Heart left ventricle (tissue), 16 donors: ENCODE measurements at regions not wholly inside any gene's neighbourhood (a gene's known extent, or its start where the extent isn't known, plus 50 kb on each side); places are given as distances from the start of the nearest gene placed in this dataset.

Source experiments
- ATAC-seq, 4 donors: fragments of 200-7000 bp; cut with Tn5 transposase; one replicate each; pipeline ENCODE4 v1.9.1; 2020 to 2022; ENCODE audit warnings: moderate library complexity in 4 of 4, mild to moderate bottlenecking in 3 of 4, moderate number of reproducible peaks in 1 of 4
- DNase-seq, 5 donors: peaks; one replicate each; pipeline ENCODE4 v3.0.0-alpha.2; 2020
- H3K27ac ChIP-seq, 12 donors: fragments of 200-600 bp; sonication (generic) in 4 of 12; one replicate each; pipeline versions ENCODE4 v1.5.0 to v1.8.0; 2016 to 2022; ENCODE audit warnings: mild to moderate bottlenecking in 2 of 12
- H3K27me3 ChIP-seq, 9 donors: fragments of 200-600 bp; sonication (generic) in 2 of 9; one replicate each; pipeline versions ENCODE4 v1.5.1 to v1.8.0; 2016 to 2022; ENCODE audit warnings: mild to moderate bottlenecking in 3 of 9
- H3K36me3 ChIP-seq, 9 donors: fragments of 200-600 bp; sonication (generic) in 2 of 9; one replicate each; pipeline versions ENCODE4 v1.5.0 to v1.8.0; 2018 to 2022; ENCODE audit warnings: mild to moderate bottlenecking in 2 of 9
- H3K4me1 ChIP-seq, 12 donors: fragments of 200-600 bp; sonication (generic) in 4 of 12; one replicate each; pipeline versions ENCODE4 v1.5.0 to v1.8.0; 2016 to 2022; ENCODE audit warnings: mild to moderate bottlenecking in 3 of 12
- H3K4me3 ChIP-seq, 12 donors: fragments of 200-600 bp; sonication (generic) in 4 of 12; one replicate each; pipeline versions ENCODE4 v1.5.0 to v1.8.0; 2017 to 2022; ENCODE audit warnings: mild to moderate bottlenecking in 9 of 12, moderate library complexity in 4 of 12
- H3K9me3 ChIP-seq, 12 donors: fragments of 200-600 bp; sonication (generic) in 4 of 12; one replicate each; pipeline versions ENCODE4 v1.5.0 to v1.8.0; 2016 to 2022; ENCODE audit warnings: mild to moderate bottlenecking in 1 of 12
- POLR2A ChIP-seq, 2 donors: fragments of 450-650 bp; IDR thresholded peaks; one replicate each; pipeline ENCODE4 v1.6.1; 2017; ENCODE audit warnings: antibody characterized with exemption in 2 of 2, mild to moderate bottlenecking in 2 of 2, moderate library complexity in 2 of 2
- WGBS, 4 donors: extraction: QIAGEN DNeasy Blood & Tissue Kit in 2 of 4; methylation state at CpG; one replicate each; pipeline versions ENCODE4 v1.1.5 to v1.1.7; 2013 to 2018; 5-methylcytosine and 5-hydroxymethylcytosine counted together
- intact Hi-C, 10 donors: fragments of 100-400 bp; cut with DNase I; formaldehyde crosslinking; loops; one replicate each; pipeline versions ENCODE4 v1.11.1 to v1.14.2; 2022
- TF ChIP-seq, protein P1 (sequence below), 12 donors: fragments of 200-600 bp; sonication (generic) in 4 of 12; IDR thresholded peaks; one replicate each; pipeline versions ENCODE4 v1.5.0 to v1.8.0; 2018 to 2022; ENCODE audit warnings: antibody characterized with exemption in 12 of 12, mild to moderate bottlenecking in 5 of 12
- donor health status: ischemic (EF 13 %, LVEDD 7.1; RV severe dilation, severe dysfunction).
- donor health status: healthy with polysubstance abuse.
- donor health status: DM: no; HTN: yes; CAD: no.
- donor health status: DM: no; HTN: no; CAD: no.
- donor health status: ischemic (EF 25% LVEDD 6.9; RV normal size, moderate dysfunction).
- donor health status: ischemic (EF 25% LVEDD 5.7; RV mildly dilated, moderate dysfunction).
- donor health status: healthy.
- donor health status: DM: yes; HTN: yes; CAD: no.
- donor health status: ischemic (EF 35%, LVEDD 5.7; RV mildly dilated, moderate dysfunction).
- donor health status: nonischemic (EF 11% LVEDD 7.7; RV severe dilation, severe dysfunction).
- donor health status: DM: yes; HTN: yes; CAD: no.
- donor health status: PGD.
- donor health status: ischemic (EF 29% LVEDD 5.4; RV normal size, mild dysfunction).
- donor health status: nonischemic (EF 23%, LVEDD 6.1; RV moderate dilation, normal function).

DNA sequence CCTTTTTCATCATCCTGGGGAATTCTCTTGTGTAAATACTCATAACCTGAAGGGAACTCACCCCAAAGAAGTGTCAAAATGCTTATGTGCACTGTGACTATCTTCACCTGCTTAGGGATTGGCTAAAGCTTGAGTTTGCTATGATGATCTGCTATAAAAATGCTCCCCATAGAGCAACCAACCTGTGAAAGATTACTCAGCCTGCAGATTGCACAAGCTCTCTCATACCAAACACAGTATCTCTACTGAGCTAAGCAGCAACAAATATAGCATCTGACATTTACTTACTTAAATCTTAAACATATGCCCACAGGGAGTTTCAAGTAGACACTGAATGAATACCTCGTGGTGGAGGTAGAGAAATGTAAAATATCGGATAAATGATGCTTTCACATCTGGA lies 725.8 kb downstream of the MRPL39 start:
- intact Hi-C loops: no loop called here
- 73 to 83% (median 80%) methylated on average over 2 of the region's 2 CpGs for WGBS, 4 donors
- Histone ChIP-seq H3K4me1 (no peaks in the 10 kb centered on the region), H3K27ac (no peak overlapping the region), H3K4me3 (no peak overlapping the region), H3K36me3 (no peaks in the 10 kb centered on the region), H3K9me3 (peaks cover 0 to 4% (median 0%) of the 10 kb centered on the region in 12 donors), H3K27me3 (no peaks in the 10 kb centered on the region)
- no peak for DNase-seq
- ATAC-seq: no peak
- TF ChIP-seq POLR2A (IDR thresholded peaks at IDR 0.05): no peak
- TF ChIP-seq, protein P1, sequence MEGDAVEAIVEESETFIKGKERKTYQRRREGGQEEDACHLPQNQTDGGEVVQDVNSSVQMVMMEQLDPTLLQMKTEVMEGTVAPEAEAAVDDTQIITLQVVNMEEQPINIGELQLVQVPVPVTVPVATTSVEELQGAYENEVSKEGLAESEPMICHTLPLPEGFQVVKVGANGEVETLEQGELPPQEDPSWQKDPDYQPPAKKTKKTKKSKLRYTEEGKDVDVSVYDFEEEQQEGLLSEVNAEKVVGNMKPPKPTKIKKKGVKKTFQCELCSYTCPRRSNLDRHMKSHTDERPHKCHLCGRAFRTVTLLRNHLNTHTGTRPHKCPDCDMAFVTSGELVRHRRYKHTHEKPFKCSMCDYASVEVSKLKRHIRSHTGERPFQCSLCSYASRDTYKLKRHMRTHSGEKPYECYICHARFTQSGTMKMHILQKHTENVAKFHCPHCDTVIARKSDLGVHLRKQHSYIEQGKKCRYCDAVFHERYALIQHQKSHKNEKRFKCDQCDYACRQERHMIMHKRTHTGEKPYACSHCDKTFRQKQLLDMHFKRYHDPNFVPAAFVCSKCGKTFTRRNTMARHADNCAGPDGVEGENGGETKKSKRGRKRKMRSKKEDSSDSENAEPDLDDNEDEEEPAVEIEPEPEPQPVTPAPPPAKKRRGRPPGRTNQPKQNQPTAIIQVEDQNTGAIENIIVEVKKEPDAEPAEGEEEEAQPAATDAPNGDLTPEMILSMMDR (IDR thresholded peaks at IDR 0.05): no peak

DNA sequence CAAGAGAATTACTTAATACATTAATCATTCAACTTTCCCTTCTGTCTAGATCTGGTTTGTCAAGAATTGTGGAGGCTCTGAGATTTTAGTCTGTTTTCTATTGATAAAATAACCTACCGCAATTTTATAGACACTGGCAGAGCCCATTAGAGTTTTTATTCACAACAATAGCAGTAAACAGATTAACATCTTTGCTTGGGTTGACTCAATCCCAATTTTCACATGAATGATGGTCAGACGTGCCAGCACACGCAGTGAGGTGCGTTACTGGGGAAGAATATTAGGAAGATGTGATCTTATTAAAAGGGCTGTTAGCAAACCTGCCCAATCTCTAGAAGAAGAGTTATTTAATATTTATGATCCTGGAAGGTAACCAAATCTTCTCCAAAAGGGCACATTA lies 736.6 kb downstream of the MRPL39 start:
- Histone ChIP-seq H3K4me3 (no peak overlapping the region), H3K27ac (no peak overlapping the region), H3K36me3 (no peaks in the 10 kb centered on the region), H3K9me3 (peaks cover 0 to 18% (median 5%) of the 10 kb centered on the region in 12 donors), H3K27me3 (no peaks in the 10 kb centered on the region), H3K4me1 (no peaks in the 10 kb centered on the region)
- DNase-seq: no peak
- TF ChIP-seq POLR2A (IDR thresholded peaks at IDR 0.05): no peak
- TF ChIP-seq, protein P1 (IDR thresholded peaks at IDR 0.05): no peak
- intact Hi-C loops: no loop called here
- 83 to 92% (median 88%) methylated on average over 4 of the region's 4 CpGs for WGBS, 4 donors
- ATAC-seq: no peak

DNA sequence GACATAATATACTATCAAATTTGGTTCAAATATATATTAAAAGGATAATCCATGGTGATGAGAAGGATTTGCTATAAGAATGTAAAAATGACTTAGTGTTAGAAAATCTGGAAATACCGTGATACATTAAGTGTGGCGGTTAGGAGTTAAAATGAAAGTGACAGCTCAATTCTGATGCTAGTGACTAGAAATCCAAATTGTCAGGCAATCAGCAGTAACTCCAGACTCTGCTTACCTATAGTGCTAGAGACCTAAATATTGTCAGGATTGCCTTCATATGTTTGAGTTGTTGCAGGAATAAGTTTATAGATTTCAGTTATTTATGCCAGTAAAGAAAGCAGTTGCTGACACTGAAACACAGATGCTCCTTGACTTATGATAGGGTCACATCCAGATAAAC lies 737.4 kb downstream of the MRPL39 start:
- WGBS, 4 donors: 91 to 93% (median 92%) methylated on average over 2 of the region's 2 CpGs
- Histone ChIP-seq H3K27ac (no peak overlapping the region), H3K27me3 (no peaks in the 10 kb centered on the region), H3K36me3 (no peaks in the 10 kb centered on the region), H3K9me3 (peaks cover 0 to 18% (median 5%) of the 10 kb centered on the region in 12 donors), H3K4me3 (no peak overlapping the region), H3K4me1 (no peaks in the 10 kb centered on the region)
- ATAC-seq: no peak
- TF ChIP-seq POLR2A (IDR thresholded peaks at IDR 0.05): no peak
- TF ChIP-seq, protein P1 (IDR thresholded peaks at IDR 0.05): no peak
- no peak for DNase-seq
- intact Hi-C loops: no loop called here

DNA sequence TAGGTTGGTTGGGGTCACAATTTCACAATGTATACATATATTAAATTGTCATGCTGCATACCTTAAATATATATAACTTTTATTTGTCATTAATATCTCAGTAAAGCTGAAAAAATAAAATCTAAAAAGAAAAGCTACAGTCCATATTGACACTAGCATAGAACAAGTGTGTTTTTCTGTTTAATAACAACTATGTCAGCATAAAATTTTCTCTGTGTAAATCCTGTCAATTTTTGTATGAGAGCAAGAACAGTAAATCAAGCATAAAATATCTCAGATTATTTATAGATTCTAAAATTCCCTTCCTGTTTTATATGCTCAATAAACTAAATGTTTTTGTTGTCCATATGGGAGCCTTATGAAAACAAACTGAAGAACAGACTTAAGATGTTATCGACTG lies 739.2 kb downstream of the MRPL39 start:
- Histone ChIP-seq H3K4me1 (no peaks in the 10 kb centered on the region), H3K27me3 (no peaks in the 10 kb centered on the region), H3K4me3 (no peak overlapping the region), H3K9me3 (peaks cover 0 to 15% (median 3%) of the 10 kb centered on the region in 12 donors), H3K36me3 (no peaks in the 10 kb centered on the region), H3K27ac (no peak overlapping the region)
- DNase-seq: no peak
- ATAC-seq: no peak
- WGBS, 4 donors: 76 to 84% (median 81%) methylated on average over 1 of the region's 1 CpG
- no peak for TF ChIP-seq POLR2A (IDR thresholded peaks at IDR 0.05)
- TF ChIP-seq, protein P1 (IDR thresholded peaks at IDR 0.05): no peak
- intact Hi-C loops: no loop called here
